SH-SY5Y (cell line): ENCODE measurements at regions not wholly inside any gene's neighbourhood (a gene's known extent, or its start where the extent isn't known, plus 50 kb on each side); places are given as distances from the start of the nearest gene placed in this dataset.

ENCODE experiments used
- GATA2 ChIP-seq: IDR thresholded peaks from 2 replicates; pipeline ENCODE4 v1.6.1; 2011; ENCODE audit warnings: mild to moderate bottlenecking, low read depth, low read length
- GATA3 ChIP-seq: IDR thresholded peaks from 2 replicates; pipeline ENCODE4 v1.6.1; 2011; ENCODE audit warnings: low read depth, mild to moderate bottlenecking, low read length, moderate library complexity

- no peak for TF ChIP-seq GATA2
- TF ChIP-seq GATA3: no peak
Observed at GRCh38 chr18:76056471-76057110, 438.5 kb downstream of the ZNF516 start.
